HepG2 (cell line): ENCODE measurements at regions not wholly inside any gene's neighbourhood (a gene's known extent, or its start where the extent isn't known, plus 50 kb on each side); places are given as distances from the start of the nearest gene placed in this dataset.

Experiments used
- ATAC-seq: fragments of 200-7000 bp; cut with Tn5 transposase; 3 replicates; pipeline ENCODE4 v1.9.1; 2020; ENCODE audit warnings: mild to moderate bottlenecking, moderate library complexity
- BruUV-seq: library from RNA; stranded (reverse); fragments of 400-500 nt; replicated peaks from 2 replicates; lab custom pipeline; 2021; lab: Mats Ljungman, UMichigan
- CTCF ChIA-PET: fragments of 300-600 bp; formaldehyde crosslinking; extraction: SDS; loops from one replicate; lab custom pipeline; 2021; ENCODE audit warnings: low total read pairs, inconsistent platforms, low intra/inter-chr PET ratio; lab: Yijun Ruan, JAX
- POLR2A ChIA-PET: fragments of 350-600 bp; sonication (Branson Sonifier 250); formaldehyde crosslinking; loops from one replicate; lab custom pipeline; 2020; ENCODE audit warnings: antibody characterized with exemption, inconsistent platforms; lab: Yijun Ruan, JAX
- DNase-seq: peaks from one replicate; pipeline ENCODE4 v3.0.0-alpha.2; 2015; ENCODE audit warnings: low spot score
- FAIRE-seq: peaks from 3 replicates; lab custom pipeline; 2011; peaks lifted over from hg19 to GRCh38; lab: Jason Lieb, UNC
- H2AFZ ChIP-seq: one replicate; pipeline ENCODE4 v1.6.1; 2011; ENCODE audit warnings: low read length, inconsistent platforms
- H3K27ac ChIP-seq: fragments of 300-600 bp; 3 replicates; pipeline ENCODE4 v1.8.0; 2011; ENCODE audit warnings: mixed run types, mild to moderate bottlenecking, mixed read lengths, low read length, inconsistent platforms; ENCODE audit not compliant: insufficient read depth; ENCODE audit errors: extremely low read length
- H3K27me3 ChIP-seq, 2 experiments: fragments of 200-600 bp in 1 of 2; 2 replicates in 1 of 2; 3 replicates in 1 of 2; pipeline versions ENCODE4 v1.6.0 to v1.8.0; 2011; ENCODE audit warnings: low read length in 2 of 2, mild to moderate bottlenecking in 2 of 2, moderate library complexity in 2 of 2, inconsistent platforms in 1 of 2; ENCODE audit not compliant: insufficient read depth in 2 of 2, control insufficient read depth in 1 of 2
- H3K36me3 ChIP-seq, 2 experiments: fragments of 200-600 bp in 1 of 2; replicated peaks in 1 of 2; 2 replicates in 1 of 2; 3 replicates in 1 of 2; pipeline versions ENCODE4 v1.5.1 to v1.8.0; 2011; ENCODE audit warnings: low read length in 2 of 2, inconsistent platforms in 1 of 2; ENCODE audit not compliant: insufficient read depth in 2 of 2, control insufficient read depth in 1 of 2
- H3K4me1 ChIP-seq: 2 replicates; pipeline ENCODE4 v1.5.1; 2012; ENCODE audit warnings: low read length, inconsistent platforms; ENCODE audit not compliant: insufficient read depth
- H3K4me2 ChIP-seq: 2 replicates; pipeline ENCODE4 v1.6.0; 2011; ENCODE audit warnings: low read depth, low read length, inconsistent platforms
- H3K4me3 ChIP-seq, 3 experiments: fragments of 200-600 bp in 1 of 3; sonication (generic), shearing (Covaris generic) in 1 of 3; replicated peaks in 1 of 3; 2 replicates each; pipeline ENCODE4 v1.5.1; 2011 to 2016; ENCODE audit warnings: low read length in 3 of 3, inconsistent platforms in 2 of 3, low read depth in 2 of 3, mild to moderate bottlenecking in 2 of 3, control low read depth in 1 of 3, mixed read lengths in 1 of 3; ENCODE audit not compliant: insufficient read depth in 1 of 3
- H3K79me2 ChIP-seq: one replicate; pipeline ENCODE4 v1.6.1; 2011; ENCODE audit warnings: low read length, inconsistent platforms; ENCODE audit not compliant: insufficient read depth
- H3K9ac ChIP-seq: 2 replicates; pipeline ENCODE4 v1.6.0; 2011; ENCODE audit warnings: mild to moderate bottlenecking, low read depth, low read length, inconsistent platforms; ENCODE audit not compliant: insufficient read depth
- H3K9me3 ChIP-seq: 2 replicates; pipeline ENCODE4 v1.5.1; 2012; ENCODE audit warnings: mild to moderate bottlenecking, low read length
- H4K20me1 ChIP-seq: 2 replicates; pipeline ENCODE4 v1.6.0; 2011; ENCODE audit warnings: inconsistent platforms, mild to moderate bottlenecking, low read length, moderate library complexity; ENCODE audit not compliant: insufficient read depth
- ATF1 ChIP-seq: IDR thresholded peaks from 2 replicates; pipeline ENCODE4 v1.6.1; 2016; ENCODE audit warnings: mild to moderate bottlenecking, control low read depth
- DPF2 ChIP-seq: sonication (generic); formaldehyde crosslinking; IDR thresholded peaks from 2 replicates; pipeline ENCODE4 v1.4.0; 2020; ENCODE audit warnings: mild to moderate bottlenecking, low read depth, missing genetic modification reagents, borderline replicate concordance
- GABPA ChIP-seq, 2 experiments: IDR thresholded peaks; 2 replicates each; pipeline ENCODE4 v1.6.1; 2011 to 2016; ENCODE audit warnings: low read depth in 2 of 2, low read length in 1 of 2, missing biosample characterization in 1 of 2, missing genetic modification characterization in 1 of 2
- JUNB ChIP-seq: sonication (generic); formaldehyde crosslinking; IDR thresholded peaks from 2 replicates; pipeline ENCODE4 v1.8.0; 2022; ENCODE audit warnings: missing genetic modification reagents, mild to moderate bottlenecking, borderline replicate concordance
- KLF11 ChIP-seq: IDR thresholded peaks from 2 replicates; pipeline ENCODE4 v1.6.1; 2016; ENCODE audit warnings: missing compliant biosample characterization
- KLF16 ChIP-seq, 2 experiments: sonication (generic) in 1 of 2; formaldehyde crosslinking in 1 of 2; IDR thresholded peaks; 2 replicates each; pipeline versions ENCODE4 v1.6.1 to v1.8.0; 2016 to 2023; ENCODE audit warnings: missing genetic modification reagents in 2 of 2, missing compliant biosample characterization in 1 of 2
- MIER3 ChIP-seq: IDR thresholded peaks from 2 replicates; pipeline ENCODE4 v1.6.1; 2016; ENCODE audit warnings: missing compliant biosample characterization, borderline replicate concordance
- MIXL1 ChIP-seq: IDR thresholded peaks from 2 replicates; pipeline ENCODE4 v1.6.1; 2016
- NCOA2 ChIP-seq: sonication (generic); formaldehyde crosslinking; IDR thresholded peaks from 2 replicates; pipeline ENCODE4 v1.8.0; 2022; ENCODE audit warnings: inconsistent platforms
- PATZ1 ChIP-seq: sonication (generic); formaldehyde crosslinking; IDR thresholded peaks from 2 replicates; pipeline ENCODE4 v1.4.0; 2020; ENCODE audit warnings: missing genetic modification reagents
- POLR2AphosphoS2 ChIP-seq: IDR thresholded peaks from 2 replicates; pipeline ENCODE4 v1.6.1; 2011; ENCODE audit warnings: low read depth, low read length, improper control_type of control experiment
- SRSF9 ChIP-seq: fragments of 200-400 bp; formaldehyde crosslinking; IDR thresholded peaks from 2 replicates; pipeline ENCODE4 v1.6.1; 2018; ENCODE audit warnings: borderline replicate concordance, mild to moderate bottlenecking, low read depth, low read length; ENCODE audit not compliant: insufficient read depth, poor library complexity, severe bottlenecking
- SUZ12 ChIP-seq: fragments of 150-350 bp; IDR thresholded peaks from 2 replicates; pipeline ENCODE4 v1.6.1; 2014; ENCODE audit warnings: low read depth, low read length
- ZNF263 ChIP-seq: sonication (generic); formaldehyde crosslinking; IDR thresholded peaks from 2 replicates; pipeline ENCODE4 v1.4.0; 2020; ENCODE audit warnings: missing genetic modification reagents
- ZNF33B ChIP-seq: sonication (generic); formaldehyde crosslinking; IDR thresholded peaks from 2 replicates; pipeline ENCODE4 v1.5.1; 2020; ENCODE audit warnings: mild to moderate bottlenecking, missing genetic modification reagents
- ZNF607 ChIP-seq: sonication (generic); formaldehyde crosslinking; IDR thresholded peaks from 2 replicates; pipeline ENCODE4 v1.5.1; 2020; ENCODE audit warnings: missing genetic modification reagents, mild to moderate bottlenecking, borderline replicate concordance
- ZNF850 ChIP-seq: sonication (generic); formaldehyde crosslinking; conservative IDR thresholded peaks from 2 replicates; pipeline ENCODE4 v1.9.0; 2021; ENCODE audit warnings: mild to moderate bottlenecking, missing genetic modification reagents
- ZSCAN29 ChIP-seq: sonication (generic); formaldehyde crosslinking; conservative IDR thresholded peaks from 2 replicates; pipeline ENCODE4 v1.4.0; 2020; ENCODE audit warnings: mild to moderate bottlenecking, missing genetic modification reagents
- WGBS: methylation state at CpG from one replicate; pipeline ENCODE4 v1.1.6; 2017; ENCODE audit warnings: low lambda C conversion rate; 5-methylcytosine and 5-hydroxymethylcytosine counted together
- in situ Hi-C: cut with HindIII; loops from 2 replicates; pipeline ENCODE4 v1.10.0; 2017; ENCODE audit warnings: low pct_unique_long_range_greater_than_20kb; ENCODE audit not compliant: extremely low pct_ligation_motif_present
- intact Hi-C: fragments of 100-400 bp; cut with micrococcal nuclease; formaldehyde crosslinking; loops from one replicate; pipeline ENCODE4 v1.10.0; 2022; ENCODE audit not compliant: unreplicated experiment
- TF ChIP-seq, protein P1 (sequence below): sonication (generic); formaldehyde crosslinking; IDR thresholded peaks from 2 replicates; pipeline ENCODE4 v1.8.1; 2023; ENCODE audit warnings: missing genetic modification reagents, inconsistent platforms, borderline replicate concordance

DNA sequence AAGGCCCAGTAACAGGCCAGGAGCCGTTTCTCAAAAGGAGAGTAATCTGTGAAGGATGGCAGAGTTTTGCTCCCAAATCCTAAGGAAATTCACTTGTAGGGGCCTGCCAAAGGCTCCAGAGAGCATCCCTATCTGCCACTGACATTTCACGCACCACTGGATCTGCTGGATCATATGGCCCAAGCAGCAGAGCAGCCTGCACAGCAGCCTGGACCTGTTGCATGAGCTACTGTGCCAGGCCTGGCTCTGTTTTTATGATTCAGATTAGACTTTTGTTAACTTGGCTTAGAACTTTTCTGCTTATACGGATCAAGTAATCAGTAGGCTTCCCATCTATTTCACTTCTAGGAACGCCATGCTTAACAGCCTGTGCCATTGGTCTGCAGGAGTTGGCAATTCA lies 70.7 kb downstream of the CHRD start:
- ChIA-PET POLR2A (no interaction called here), CTCF (no interaction called here)
- Histone ChIP-seq H3K27ac (no peak overlapping the region), H3K9me3 (no peaks in the 10 kb centered on the region), H3K36me3 (no peaks in the 10 kb centered on the region), H3K79me2 (no peaks in the 10 kb centered on the region), H4K20me1 (no peaks in the 10 kb centered on the region), H3K27me3 (no peaks in the 10 kb centered on the region; a peak in 1 of 5 replicates), H3K4me2 (no peak overlapping the region), H3K9ac (no peak overlapping the region), H3K4me3 (no peak overlapping the region), H2AFZ (no peak overlapping the region), H3K4me1 (no peaks in the 10 kb centered on the region)
- DNase-seq = no peak
- 41% methylated on average over 3 of the region's 4 CpGs for WGBS
- TF ChIP-seq ZNF263 (CRISPR knock-in tag) (no peak), PATZ1 (CRISPR knock-in tag) (no peak), ZSCAN29 (CRISPR knock-in tag) (no peak), JUNB (CRISPR knock-in tag) (no peak)
- TF ChIP-seq, protein P1, sequence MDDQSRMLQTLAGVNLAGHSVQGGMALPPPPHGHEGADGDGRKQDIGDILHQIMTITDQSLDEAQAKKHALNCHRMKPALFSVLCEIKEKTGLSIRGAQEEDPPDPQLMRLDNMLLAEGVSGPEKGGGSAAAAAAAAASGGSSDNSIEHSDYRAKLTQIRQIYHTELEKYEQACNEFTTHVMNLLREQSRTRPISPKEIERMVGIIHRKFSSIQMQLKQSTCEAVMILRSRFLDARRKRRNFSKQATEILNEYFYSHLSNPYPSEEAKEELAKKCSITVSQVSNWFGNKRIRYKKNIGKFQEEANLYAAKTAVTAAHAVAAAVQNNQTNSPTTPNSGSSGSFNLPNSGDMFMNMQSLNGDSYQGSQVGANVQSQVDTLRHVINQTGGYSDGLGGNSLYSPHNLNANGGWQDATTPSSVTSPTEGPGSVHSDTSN (CRISPR knock-in tag) = no peak
- intact Hi-C loops (no loop called here), in situ Hi-C loops (no loop called here)
- no TSS peak for BruUV-seq
- FAIRE-seq = no peak
- no peak for ATAC-seq

DNA sequence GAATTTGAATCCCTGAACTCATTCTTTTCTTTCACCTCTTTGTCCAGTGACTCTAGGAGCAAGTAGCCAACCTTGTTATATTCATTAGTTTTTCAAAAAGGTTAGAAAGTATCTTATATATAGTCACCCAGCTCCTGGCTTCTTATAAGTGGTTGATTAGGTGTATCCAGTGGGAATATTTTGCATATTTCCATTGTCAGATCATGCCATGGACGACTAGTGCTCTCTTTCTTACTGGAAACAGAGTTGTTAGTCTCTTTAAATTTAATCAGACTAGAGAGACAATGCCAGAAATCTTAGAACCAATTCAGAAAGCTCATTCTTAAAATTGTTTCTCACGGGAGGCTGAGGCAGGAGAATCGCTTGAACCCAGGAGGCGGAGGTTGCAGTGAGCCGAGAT lies 73.4 kb downstream of the CHRD start:
- Histone ChIP-seq H3K9me3 (no peaks in the 10 kb centered on the region), H2AFZ (no peak overlapping the region), H3K4me2 (no peak overlapping the region), H3K4me3 (no peak overlapping the region), H4K20me1 (no peaks in the 10 kb centered on the region), H3K27me3 (peaks cover 0 to 3% of the 10 kb centered on the region in 2 experiments; a peak in 1 of 5 replicates), H3K36me3 (no peaks in the 10 kb centered on the region), H3K27ac (no peak overlapping the region), H3K4me1 (no peaks in the 10 kb centered on the region), H3K79me2 (no peaks in the 10 kb centered on the region), H3K9ac (no peak overlapping the region)
- no TSS peak for BruUV-seq
- no peak for FAIRE-seq
- WGBS = 51% methylated on average over 5 of the region's 5 CpGs
- POLR2A ChIA-PET = no interaction called here
- no peak for DNase-seq
- ATAC-seq = no peak
- intact Hi-C loops = no loop called here
- CTCF ChIA-PET = no interaction called here
- in situ Hi-C loops = no loop called here
- TF ChIP-seq KLF11 (CRISPR knock-in tag) (no peak), ZNF33B (CRISPR knock-in tag) (no peak), MIXL1 (CRISPR knock-in tag) (no peak), SRSF9 (no peak), ZNF607 (CRISPR knock-in tag) (no peak), GABPA (IDR thresholded peaks at IDR 0.05; ENCODE audit: low read depth, low read length) (no peak), GABPA (CRISPR knock-in tag; IDR thresholded peaks at IDR 0.05; ENCODE audit: low read depth) (no peak), ZNF850 (CRISPR knock-in tag) (no peak), MIER3 (CRISPR knock-in tag) (no peak), DPF2 (CRISPR knock-in tag) (no peak), POLR2AphosphoS2 (no peak), NCOA2 (CRISPR knock-in tag) (no peak), SUZ12 (no peak), KLF16 (CRISPR knock-in tag; IDR thresholded peaks at IDR 0.05) (no peak), ATF1 (CRISPR knock-in tag) (no peak)
